ENCODE measurements at regions not wholly inside any gene's neighbourhood (a gene's known extent, or its start where the extent isn't known, plus 50 kb on each side); places are given as distances from the start of the nearest gene placed in this dataset.
"Not testable (repeated sequence)": the region's sequence is repeated elsewhere in the genome, so short reads cannot be mapped to it uniquely, and the experiment has no call there.

DNA sequence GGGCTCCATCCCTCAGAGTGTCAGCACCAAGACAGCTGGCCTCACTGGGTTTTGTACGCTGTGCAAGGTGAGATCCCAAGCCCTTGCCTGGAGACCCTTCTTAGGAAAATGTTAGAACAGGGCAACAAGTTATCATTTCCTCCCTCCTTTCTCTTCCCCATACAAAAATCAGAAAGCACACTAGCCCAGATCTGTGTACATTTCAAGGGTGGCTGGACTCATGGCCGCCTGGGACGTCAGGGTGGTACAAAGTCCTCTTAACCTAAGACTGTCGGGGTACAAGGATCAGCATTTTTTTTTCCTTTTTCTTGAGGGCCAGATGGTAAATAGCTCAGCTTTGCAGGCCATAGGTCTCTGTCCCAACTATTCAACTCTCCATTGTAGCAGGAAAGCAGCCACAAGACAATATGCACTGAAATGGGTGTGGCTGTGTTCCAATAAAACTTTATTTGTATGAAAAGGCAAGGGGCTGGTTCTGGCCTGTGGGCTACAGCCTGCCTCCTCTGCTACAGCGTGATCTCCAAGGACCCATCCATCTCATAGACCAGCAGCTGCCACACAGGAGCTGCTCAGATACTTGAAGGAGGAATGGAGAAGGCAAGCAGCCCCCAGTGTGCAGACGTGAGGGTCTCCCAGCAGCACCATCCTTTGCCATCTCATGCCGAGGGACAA is 68.7 kb downstream of the ART5 start:
- H4K20me1 ChIP-seq (ENCODE audit: insufficient read depth); H3K4me2 ChIP-seq; H2AFZ ChIP-seq; H3K9me2 ChIP-seq (ENCODE audit: insufficient read depth); H3F3A ChIP-seq (ENCODE audit: insufficient read depth, low read depth); H3K4me1 ChIP-seq (replicated peaks; ENCODE audit: insufficient read depth); BruUV-seq (replicated peaks); H3K36me3 ChIP-seq (ENCODE audit: low read depth); H3K9me3 ChIP-seq (ENCODE audit: insufficient read depth, low read depth); POLR2A ChIA-PET (ENCODE audit: unreplicated experiment); H3K27me3 ChIP-seq (ENCODE audit: insufficient read depth, low read depth); CTCF ChIA-PET; intact Hi-C loops (cut with micrococcal nuclease; ENCODE audit: unreplicated experiment); H3K4me3 ChIP-seq; H3K27ac ChIP-seq; H3K79me2 ChIP-seq (ENCODE audit: low read depth); DNase-seq: not testable (repeated sequence)

DNA sequence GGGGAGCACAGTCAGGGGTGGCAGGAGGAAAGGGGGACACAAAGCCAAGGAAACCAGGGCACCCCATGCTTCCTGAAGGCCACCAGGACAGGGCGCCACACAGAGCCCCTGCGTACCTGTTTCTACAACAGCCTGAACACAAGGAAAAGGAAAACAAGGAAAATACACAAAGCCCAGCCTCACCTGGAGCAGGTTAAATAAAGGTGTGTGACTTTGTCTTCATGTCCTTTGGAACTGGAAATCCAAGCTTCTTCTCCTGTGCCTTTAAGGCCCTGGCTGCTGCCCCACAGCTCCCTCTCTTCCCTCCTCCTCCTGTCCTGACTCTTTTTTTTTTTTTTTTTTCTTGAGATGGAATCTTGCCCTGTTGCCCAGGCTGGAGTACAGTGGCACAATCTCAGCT is 70.0 kb downstream of the ART5 start:
- BruUV-seq (replicated peaks), result not testable (repeated sequence)

GRCh38 chr11:3565838-3566237 is 76.0 kb downstream of the ART5 start:
- H3K9me2 ChIP-seq (ENCODE audit: insufficient read depth); H3K36me3 ChIP-seq (ENCODE audit: low read depth); H3F3A ChIP-seq (ENCODE audit: insufficient read depth, low read depth); H3K27ac ChIP-seq; CTCF ChIA-PET; H3K79me2 ChIP-seq (ENCODE audit: low read depth); intact Hi-C loops (cut with micrococcal nuclease; ENCODE audit: unreplicated experiment); H4K20me1 ChIP-seq (ENCODE audit: insufficient read depth); BruUV-seq (replicated peaks); H2AFZ ChIP-seq; H3K4me3 ChIP-seq; H3K4me1 ChIP-seq (replicated peaks; ENCODE audit: insufficient read depth); H3K4me2 ChIP-seq; H3K9me3 ChIP-seq (ENCODE audit: insufficient read depth, low read depth); POLR2A ChIA-PET (ENCODE audit: unreplicated experiment); DNase-seq: not testable (repeated sequence)
- peaks cover 15% of the 10 kb centered on the region for H3K27me3 ChIP-seq (ENCODE audit: insufficient read depth, low read depth)

More for the DNA sequence above, 70.0 kb downstream of the ART5 start:
- H3K79me2 ChIP-seq (ENCODE audit: low read depth); POLR2A ChIA-PET (ENCODE audit: unreplicated experiment); H2AFZ ChIP-seq; H3K36me3 ChIP-seq (ENCODE audit: low read depth); DNase-seq; H4K20me1 ChIP-seq (ENCODE audit: insufficient read depth); H3K27ac ChIP-seq; H3K27me3 ChIP-seq (ENCODE audit: insufficient read depth, low read depth); CTCF ChIA-PET; H3F3A ChIP-seq (ENCODE audit: insufficient read depth, low read depth); H3K4me3 ChIP-seq; intact Hi-C loops (cut with micrococcal nuclease; ENCODE audit: unreplicated experiment); H3K4me2 ChIP-seq; H3K9me3 ChIP-seq (ENCODE audit: insufficient read depth, low read depth); H3K4me1 ChIP-seq (replicated peaks; ENCODE audit: insufficient read depth); H3K9me2 ChIP-seq (ENCODE audit: insufficient read depth): not testable (repeated sequence)

DNA sequence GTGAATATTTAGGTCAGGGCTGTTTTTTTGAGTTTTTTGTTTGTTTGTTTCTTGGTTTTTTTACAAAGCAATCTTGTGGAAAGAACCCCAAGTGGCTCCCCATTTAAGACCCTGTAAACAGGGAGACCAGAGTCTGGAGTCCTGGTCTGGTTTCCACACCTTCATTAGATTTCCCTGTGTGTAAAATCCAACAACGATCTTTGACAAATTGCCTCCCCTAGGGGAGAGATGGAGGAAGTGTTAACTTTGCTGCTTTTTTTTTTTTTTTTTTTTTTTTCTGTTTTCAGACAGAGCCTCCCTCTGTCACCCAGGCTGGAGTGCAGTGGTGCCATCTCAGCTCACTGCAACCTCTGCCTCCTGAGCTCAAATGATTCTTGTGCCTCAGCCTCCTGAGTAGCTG is 77.4 kb downstream of the ART5 start:
- CTCF ChIA-PET; H3K79me2 ChIP-seq (ENCODE audit: low read depth); DNase-seq; H3F3A ChIP-seq (ENCODE audit: insufficient read depth, low read depth); H3K4me2 ChIP-seq; H4K20me1 ChIP-seq (ENCODE audit: insufficient read depth); intact Hi-C loops (cut with micrococcal nuclease; ENCODE audit: unreplicated experiment); H3K27ac ChIP-seq; H3K9me2 ChIP-seq (ENCODE audit: insufficient read depth); H3K4me3 ChIP-seq; H3K36me3 ChIP-seq (ENCODE audit: low read depth); H3K4me1 ChIP-seq (replicated peaks; ENCODE audit: insufficient read depth); BruUV-seq (replicated peaks); POLR2A ChIA-PET (ENCODE audit: unreplicated experiment); H2AFZ ChIP-seq; H3K9me3 ChIP-seq (ENCODE audit: insufficient read depth, low read depth): not testable (repeated sequence)
- TF ChIP-seq, protein P1, sequence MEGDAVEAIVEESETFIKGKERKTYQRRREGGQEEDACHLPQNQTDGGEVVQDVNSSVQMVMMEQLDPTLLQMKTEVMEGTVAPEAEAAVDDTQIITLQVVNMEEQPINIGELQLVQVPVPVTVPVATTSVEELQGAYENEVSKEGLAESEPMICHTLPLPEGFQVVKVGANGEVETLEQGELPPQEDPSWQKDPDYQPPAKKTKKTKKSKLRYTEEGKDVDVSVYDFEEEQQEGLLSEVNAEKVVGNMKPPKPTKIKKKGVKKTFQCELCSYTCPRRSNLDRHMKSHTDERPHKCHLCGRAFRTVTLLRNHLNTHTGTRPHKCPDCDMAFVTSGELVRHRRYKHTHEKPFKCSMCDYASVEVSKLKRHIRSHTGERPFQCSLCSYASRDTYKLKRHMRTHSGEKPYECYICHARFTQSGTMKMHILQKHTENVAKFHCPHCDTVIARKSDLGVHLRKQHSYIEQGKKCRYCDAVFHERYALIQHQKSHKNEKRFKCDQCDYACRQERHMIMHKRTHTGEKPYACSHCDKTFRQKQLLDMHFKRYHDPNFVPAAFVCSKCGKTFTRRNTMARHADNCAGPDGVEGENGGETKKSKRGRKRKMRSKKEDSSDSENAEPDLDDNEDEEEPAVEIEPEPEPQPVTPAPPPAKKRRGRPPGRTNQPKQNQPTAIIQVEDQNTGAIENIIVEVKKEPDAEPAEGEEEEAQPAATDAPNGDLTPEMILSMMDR (conservative IDR thresholded peaks at IDR 0.05), result peak; percentile 44
- H3K27me3 ChIP-seq (ENCODE audit: insufficient read depth, low read depth), result peaks cover 12% of the 10 kb centered on the region; the same call in 1 of the 2 replicates

- H3K9me3 ChIP-seq (ENCODE audit: insufficient read depth, low read depth); H3K9me2 ChIP-seq (ENCODE audit: insufficient read depth); H3K4me3 ChIP-seq; CTCF ChIA-PET; H3K79me2 ChIP-seq (ENCODE audit: low read depth); H2AFZ ChIP-seq; DNase-seq; H3K4me1 ChIP-seq (replicated peaks; ENCODE audit: insufficient read depth); H3K36me3 ChIP-seq (ENCODE audit: low read depth); H3K27ac ChIP-seq; BruUV-seq (replicated peaks); POLR2A ChIA-PET (ENCODE audit: unreplicated experiment); intact Hi-C loops (cut with micrococcal nuclease; ENCODE audit: unreplicated experiment); H3K4me2 ChIP-seq; H4K20me1 ChIP-seq (ENCODE audit: insufficient read depth); H3F3A ChIP-seq (ENCODE audit: insufficient read depth, low read depth); H3K27me3 ChIP-seq (ENCODE audit: insufficient read depth, low read depth): not testable (repeated sequence)
These were observed 87.2 kb downstream of the ART5 start for GRCh38 chr11:3554621-3555020.

DNA sequence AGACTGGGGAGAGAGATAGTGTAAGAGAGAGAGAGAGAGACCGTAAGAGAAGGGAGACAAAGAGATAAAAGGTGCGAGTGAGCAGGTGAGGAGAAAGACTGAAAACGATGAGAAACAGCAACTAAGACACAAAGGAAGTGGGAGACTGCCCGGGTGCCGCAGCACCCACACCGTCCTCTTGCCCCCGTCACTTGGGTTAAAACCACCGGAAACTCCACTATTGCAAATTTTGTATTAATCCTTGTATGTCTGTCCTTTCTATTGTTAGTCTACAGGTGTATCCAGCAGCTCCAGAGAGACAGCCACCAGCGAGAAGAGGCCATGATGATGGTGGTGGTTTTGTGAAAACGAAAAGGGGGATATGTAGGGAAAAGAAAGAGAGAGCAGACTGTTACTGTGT is 96.8 kb downstream of the ART5 start:
- H3K4me2 ChIP-seq; H2AFZ ChIP-seq; DNase-seq; H3K9me2 ChIP-seq (ENCODE audit: insufficient read depth); H3K4me1 ChIP-seq (replicated peaks; ENCODE audit: insufficient read depth); BruUV-seq (replicated peaks); H3K27ac ChIP-seq; H4K20me1 ChIP-seq (ENCODE audit: insufficient read depth); CTCF ChIA-PET; H3K4me3 ChIP-seq; intact Hi-C loops (cut with micrococcal nuclease; ENCODE audit: unreplicated experiment); H3K36me3 ChIP-seq (ENCODE audit: low read depth); H3K9me3 ChIP-seq (ENCODE audit: insufficient read depth, low read depth); H3K79me2 ChIP-seq (ENCODE audit: low read depth); POLR2A ChIA-PET (ENCODE audit: unreplicated experiment); H3F3A ChIP-seq (ENCODE audit: insufficient read depth, low read depth): not testable (repeated sequence)
- peaks cover 38% of the 10 kb centered on the region for H3K27me3 ChIP-seq (ENCODE audit: insufficient read depth, low read depth)

DNA sequence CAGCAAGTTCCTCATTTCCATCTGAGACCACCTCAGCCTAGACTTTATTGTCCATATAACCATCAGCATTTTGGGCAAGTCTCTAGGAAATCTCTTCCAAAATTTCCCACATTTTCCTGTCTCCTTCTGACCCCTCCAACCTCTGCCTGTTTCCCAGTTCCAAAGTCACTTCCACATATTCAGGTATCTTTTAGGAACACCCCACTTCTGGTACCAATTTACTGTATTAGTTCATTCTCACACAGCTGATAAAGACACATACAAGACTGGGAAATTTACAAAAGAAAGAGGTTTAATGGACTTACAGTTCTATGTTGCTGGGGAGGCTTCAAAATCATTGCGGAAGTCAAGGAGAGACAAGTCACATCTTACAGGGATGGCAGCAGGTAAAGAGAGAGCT is 103.6 kb downstream of the ART5 start:
- H3K9me3 ChIP-seq (ENCODE audit: insufficient read depth, low read depth); H4K20me1 ChIP-seq (ENCODE audit: insufficient read depth); H3K4me1 ChIP-seq (replicated peaks; ENCODE audit: insufficient read depth); POLR2A ChIA-PET (ENCODE audit: unreplicated experiment); H2AFZ ChIP-seq; H3K4me2 ChIP-seq; H3K36me3 ChIP-seq (ENCODE audit: low read depth); H3K27me3 ChIP-seq (ENCODE audit: insufficient read depth, low read depth); H3F3A ChIP-seq (ENCODE audit: insufficient read depth, low read depth); H3K9me2 ChIP-seq (ENCODE audit: insufficient read depth); DNase-seq; CTCF ChIA-PET; H3K4me3 ChIP-seq; H3K27ac ChIP-seq; intact Hi-C loops (cut with micrococcal nuclease; ENCODE audit: unreplicated experiment); BruUV-seq (replicated peaks); H3K79me2 ChIP-seq (ENCODE audit: low read depth): not testable (repeated sequence)

Measured in PC-9 (cell line).